ENCODE measurements at regions not wholly inside any gene's neighbourhood (a gene's known extent, or its start where the extent isn't known, plus 50 kb on each side); places are given as distances from the start of the nearest gene placed in this dataset.

DNA sequence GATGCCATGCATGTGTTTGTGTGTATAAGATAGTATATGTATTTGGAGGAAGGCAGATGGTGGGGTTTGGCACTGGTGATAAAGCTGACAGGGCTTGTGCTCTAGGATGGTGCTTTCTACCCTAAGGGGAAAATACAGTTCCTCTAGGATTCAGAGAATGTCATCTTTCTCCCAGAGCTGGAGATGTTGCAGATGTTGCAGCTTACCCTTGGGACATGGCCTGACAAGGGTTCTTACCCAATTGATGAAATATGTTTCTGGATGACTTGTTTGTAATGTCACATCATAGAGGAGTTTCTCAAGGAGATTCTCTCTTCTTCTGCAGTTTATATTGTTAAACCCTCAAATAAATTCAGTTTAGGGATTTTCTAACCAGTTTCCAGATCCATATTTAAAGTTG lies 52.5 kb upstream of the PITX2 start:
- Histone ChIP-seq H3K36me3 (ENCODE audit: control insufficient read depth in 2 of 4, insufficient read depth in 4 of 4, low read length in 3 of 4) (no peaks in the 10 kb centered on the region), H3K27ac (ENCODE audit: low read depth, low read length) (no peak overlapping the region), H4K5ac (ENCODE audit: insufficient read length, low read depth, low read length) (no peak overlapping the region), H3K9ac (replicated peaks in 1 of 4; ENCODE audit: extremely low read depth in 1 of 4, low read depth in 3 of 4, low read length in 3 of 4) (no peak overlapping the region), H3K79me2 (ENCODE audit: control insufficient read depth in 1 of 2, insufficient read depth in 2 of 2, low read length in 2 of 2) (no peaks in the 10 kb centered on the region), H3K4me1 (replicated peaks in 1 of 4; ENCODE audit: control insufficient read depth in 3 of 4, insufficient read depth in 4 of 4, low read length in 3 of 4) (peaks cover 0 to 3% (median 0%) of the 10 kb centered on the region in 4 experiments; a peak in 1 of 7 replicates), H4K91ac (replicated peaks; ENCODE audit: insufficient read length, low read length) (no peak overlapping the region), H3K4me3 (ENCODE audit: extremely low read depth in 1 of 4, insufficient read depth in 2 of 4, low read depth in 3 of 4, low read length in 4 of 4) (no peak overlapping the region), H3K14ac (ENCODE audit: insufficient read length) (no peak overlapping the region), H2AFZ (ENCODE audit: low read length) (no peak overlapping the region), H3K9me3 (ENCODE audit: insufficient read depth in 2 of 2, low read depth in 1 of 2, low read length in 1 of 2) (no peaks in the 10 kb centered on the region), H3K23ac (ENCODE audit: insufficient read length) (no peak overlapping the region), H3K27me3 (replicated peaks in 1 of 4; ENCODE audit: control insufficient read depth in 3 of 4, extremely low read depth in 1 of 4, insufficient read depth in 3 of 4, low read length in 3 of 4) (peaks cover 0 to 2% (median 0%) of the 10 kb centered on the region in 4 experiments; a peak in 1 of 7 replicates), H2BK5ac (ENCODE audit: low read depth, low read length) (no peak overlapping the region), H2BK15ac (ENCODE audit: low read length) (no peak overlapping the region), H2BK12ac (ENCODE audit: low read depth, low read length) (no peak overlapping the region), H4K8ac (ENCODE audit: extremely low read depth, insufficient read depth, low read length) (no peak overlapping the region), H3K4ac (replicated peaks; ENCODE audit: insufficient read length, low read depth, low read length) (no peak overlapping the region), H3K4me2 (ENCODE audit: insufficient read depth in 1 of 2, low read depth in 2 of 2, low read length in 2 of 2) (no peak overlapping the region), H4K20me1 (replicated peaks in 1 of 2; ENCODE audit: control insufficient read depth in 1 of 2, insufficient read depth in 2 of 2, low read length in 2 of 2) (no peaks in the 10 kb centered on the region), H2BK120ac (replicated peaks; ENCODE audit: low read depth, low read length) (no peak overlapping the region), H3K18ac (ENCODE audit: extremely low read depth, low read length) (no peak overlapping the region), H2BK20ac (ENCODE audit: low read length) (no peak overlapping the region), H3K56ac (replicated peaks; ENCODE audit: insufficient read length, low read depth, low read length) (no peak overlapping the region), H3K23me2 (ENCODE audit: low read depth, low read length) (no peaks in the 10 kb centered on the region), H2AK5ac (ENCODE audit: low read depth, low read length) (no peak overlapping the region), H3K79me1 (ENCODE audit: low read depth, low read length) (no peaks in the 10 kb centered on the region)
- ChIA-PET POLR2A (ENCODE audit: partially characterized antibody) (no interaction called here), CTCF (ENCODE audit: partially characterized antibody) (no interaction called here)
- DNase-seq (ENCODE audit: low read depth in 1 of 2, low spot score in 2 of 2) (no peak), FAIRE-seq (no peak)
- no peak for TF ChIP-seq KDM4A (IDR thresholded peaks at IDR 0.05; ENCODE audit: low read depth, low read length, severe bottlenecking)
- no peak for TF ChIP-seq CHD2 (IDR thresholded peaks at IDR 0.05; ENCODE audit: low read length)
- TF ChIP-seq EGR1 (IDR thresholded peaks at IDR 0.05; ENCODE audit: borderline replicate concordance, low read depth, low read length): no peak
- no peak for TF ChIP-seq SIN3A (conservative IDR thresholded peaks at IDR 0.05 in 1 of 2, IDR thresholded peaks at IDR 0.05 in 1 of 2; ENCODE audit: low read depth in 1 of 2, low read length in 2 of 2)
- TF ChIP-seq BCL11A (IDR thresholded peaks at IDR 0.05; ENCODE audit: low read depth in 2 of 2, low read length in 2 of 2): no peak
